HCT116 (cell line): ENCODE measurements at regions not wholly inside any gene's neighbourhood (a gene's known extent, or its start where the extent isn't known, plus 50 kb on each side); places are given as distances from the start of the nearest gene placed in this dataset.

Experiments
- ATF3 ChIP-seq: IDR thresholded peaks from 2 replicates; pipeline ENCODE4 v1.6.1; 2012
- JUND ChIP-seq: IDR thresholded peaks from 2 replicates; pipeline ENCODE4 v1.6.1; 2012
- POLR2A ChIP-seq: IDR thresholded peaks from 2 replicates; pipeline ENCODE4 v1.7.0; 2011; ENCODE audit warnings: borderline replicate concordance; ENCODE audit not compliant: insufficient read depth, insufficient read length; ENCODE audit errors: extremely low read depth
- RAD21 ChIP-seq: IDR thresholded peaks from 2 replicates; pipeline ENCODE4 v1.6.1; 2012; ENCODE audit warnings: low read depth, mild to moderate bottlenecking
- YY1 ChIP-seq: IDR thresholded peaks from 2 replicates; pipeline ENCODE4 v1.6.1; 2011; ENCODE audit warnings: low read length, low read depth, moderate library complexity, mild to moderate bottlenecking; ENCODE audit not compliant: insufficient replicate concordance; ENCODE audit errors: extremely low read depth
- ZNF274 ChIP-seq: fragments of 200-500 bp; sonication (Bioruptor generic); IDR thresholded peaks from 2 replicates; pipeline ENCODE4 v1.6.1; 2014; ENCODE audit warnings: mild to moderate bottlenecking, low read depth, low read length, inconsistent platforms
- TF ChIP-seq, protein P1 (sequence below), 3 experiments: fragments of 200-600 bp in 1 of 3; sonication (generic) in 1 of 3; IDR thresholded peaks in 2 of 3; conservative IDR thresholded peaks in 1 of 3; 2 replicates each; pipeline ENCODE4 v1.5.1; 2012 to 2017; ENCODE audit warnings: low read depth in 2 of 3, low read length in 2 of 3, antibody characterized with exemption in 1 of 3, borderline replicate concordance in 1 of 3, control low read depth in 1 of 3, mild to moderate bottlenecking in 1 of 3, mixed read lengths in 1 of 3, mixed run types in 1 of 3, moderate library complexity in 1 of 3; ENCODE audit not compliant: insufficient read depth in 1 of 3
- TF ChIP-seq, protein P2 (sequence below): IDR thresholded peaks from 2 replicates; pipeline ENCODE4 v1.6.1; 2012; ENCODE audit warnings: low read depth

DNA sequence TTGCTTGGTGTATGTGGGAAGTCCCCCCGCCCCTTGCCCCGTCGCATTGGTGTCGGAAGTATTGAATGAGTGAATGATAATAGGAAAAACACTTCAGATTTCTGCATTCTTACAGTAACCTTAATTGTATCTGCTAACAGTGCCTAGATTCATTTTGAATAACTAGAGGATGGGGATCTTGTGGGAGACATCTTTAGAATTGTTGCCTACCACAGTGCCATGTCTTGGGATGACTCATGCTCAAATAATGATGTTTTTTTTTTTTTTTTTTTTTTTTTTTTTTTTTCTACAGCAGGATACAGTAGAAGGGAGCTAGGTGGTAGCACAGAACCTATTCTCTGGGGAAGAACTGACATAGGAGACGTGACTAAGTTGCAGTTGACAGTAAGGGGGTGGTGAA is 237.9 kb downstream of the USP25 start:
- TF ChIP-seq ZNF274: no peak
- TF ChIP-seq, protein P1, sequence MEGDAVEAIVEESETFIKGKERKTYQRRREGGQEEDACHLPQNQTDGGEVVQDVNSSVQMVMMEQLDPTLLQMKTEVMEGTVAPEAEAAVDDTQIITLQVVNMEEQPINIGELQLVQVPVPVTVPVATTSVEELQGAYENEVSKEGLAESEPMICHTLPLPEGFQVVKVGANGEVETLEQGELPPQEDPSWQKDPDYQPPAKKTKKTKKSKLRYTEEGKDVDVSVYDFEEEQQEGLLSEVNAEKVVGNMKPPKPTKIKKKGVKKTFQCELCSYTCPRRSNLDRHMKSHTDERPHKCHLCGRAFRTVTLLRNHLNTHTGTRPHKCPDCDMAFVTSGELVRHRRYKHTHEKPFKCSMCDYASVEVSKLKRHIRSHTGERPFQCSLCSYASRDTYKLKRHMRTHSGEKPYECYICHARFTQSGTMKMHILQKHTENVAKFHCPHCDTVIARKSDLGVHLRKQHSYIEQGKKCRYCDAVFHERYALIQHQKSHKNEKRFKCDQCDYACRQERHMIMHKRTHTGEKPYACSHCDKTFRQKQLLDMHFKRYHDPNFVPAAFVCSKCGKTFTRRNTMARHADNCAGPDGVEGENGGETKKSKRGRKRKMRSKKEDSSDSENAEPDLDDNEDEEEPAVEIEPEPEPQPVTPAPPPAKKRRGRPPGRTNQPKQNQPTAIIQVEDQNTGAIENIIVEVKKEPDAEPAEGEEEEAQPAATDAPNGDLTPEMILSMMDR (IDR thresholded peaks at IDR 0.05 in 2 of 3, conservative IDR thresholded peaks at IDR 0.05 in 1 of 3; ENCODE audit: borderline replicate concordance in 1 of 3, insufficient read depth in 1 of 3, low read depth in 2 of 3, low read length in 2 of 3): no peak
- no peak for TF ChIP-seq ATF3
- TF ChIP-seq, protein P2, sequence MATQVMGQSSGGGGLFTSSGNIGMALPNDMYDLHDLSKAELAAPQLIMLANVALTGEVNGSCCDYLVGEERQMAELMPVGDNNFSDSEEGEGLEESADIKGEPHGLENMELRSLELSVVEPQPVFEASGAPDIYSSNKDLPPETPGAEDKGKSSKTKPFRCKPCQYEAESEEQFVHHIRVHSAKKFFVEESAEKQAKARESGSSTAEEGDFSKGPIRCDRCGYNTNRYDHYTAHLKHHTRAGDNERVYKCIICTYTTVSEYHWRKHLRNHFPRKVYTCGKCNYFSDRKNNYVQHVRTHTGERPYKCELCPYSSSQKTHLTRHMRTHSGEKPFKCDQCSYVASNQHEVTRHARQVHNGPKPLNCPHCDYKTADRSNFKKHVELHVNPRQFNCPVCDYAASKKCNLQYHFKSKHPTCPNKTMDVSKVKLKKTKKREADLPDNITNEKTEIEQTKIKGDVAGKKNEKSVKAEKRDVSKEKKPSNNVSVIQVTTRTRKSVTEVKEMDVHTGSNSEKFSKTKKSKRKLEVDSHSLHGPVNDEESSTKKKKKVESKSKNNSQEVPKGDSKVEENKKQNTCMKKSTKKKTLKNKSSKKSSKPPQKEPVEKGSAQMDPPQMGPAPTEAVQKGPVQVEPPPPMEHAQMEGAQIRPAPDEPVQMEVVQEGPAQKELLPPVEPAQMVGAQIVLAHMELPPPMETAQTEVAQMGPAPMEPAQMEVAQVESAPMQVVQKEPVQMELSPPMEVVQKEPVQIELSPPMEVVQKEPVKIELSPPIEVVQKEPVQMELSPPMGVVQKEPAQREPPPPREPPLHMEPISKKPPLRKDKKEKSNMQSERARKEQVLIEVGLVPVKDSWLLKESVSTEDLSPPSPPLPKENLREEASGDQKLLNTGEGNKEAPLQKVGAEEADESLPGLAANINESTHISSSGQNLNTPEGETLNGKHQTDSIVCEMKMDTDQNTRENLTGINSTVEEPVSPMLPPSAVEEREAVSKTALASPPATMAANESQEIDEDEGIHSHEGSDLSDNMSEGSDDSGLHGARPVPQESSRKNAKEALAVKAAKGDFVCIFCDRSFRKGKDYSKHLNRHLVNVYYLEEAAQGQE: no peak
- no peak for TF ChIP-seq POLR2A
- TF ChIP-seq RAD21: no peak
- TF ChIP-seq JUND: no peak
- TF ChIP-seq YY1: no peak
